ENCODE measurements at regions not wholly inside any gene's neighbourhood (a gene's known extent, or its start where the extent isn't known, plus 50 kb on each side); places are given as distances from the start of the nearest gene placed in this dataset.

- H3K36me3 ChIP-seq (ENCODE audit: control insufficient read depth, insufficient read depth, low read length): no peaks in the 10 kb centered on the region
- intact Hi-C loops (cut with micrococcal nuclease) (no loop called here), in situ Hi-C loops (cut with MboI) (no loop called here)
- WGBS (ENCODE audit: insufficient coverage, low coverage, missing lambda C conversion rate): 82% methylated on average over 5 of the region's 6 CpGs
- FAIRE-seq (no peak), ATAC-seq (no peak), DNase-seq (ENCODE audit: extremely low read depth in 1 of 4, low spot score in 3 of 4) (no peak)
- H3K9ac ChIP-seq (ENCODE audit: insufficient read depth in 1 of 2, low read depth in 2 of 2, low read length in 2 of 2): no peak overlapping the region
- no peaks in the 10 kb centered on the region for H3K79me2 ChIP-seq (ENCODE audit: control insufficient read depth, insufficient read depth, low read length)
- no peak overlapping the region for H2AFZ ChIP-seq (ENCODE audit: low read depth, low read length)
- H3K9me3 ChIP-seq (replicated peaks; ENCODE audit: control insufficient read depth, insufficient read depth, low read depth, low read length): no peaks in the 10 kb centered on the region
- no peak overlapping the region for H3K4me3 ChIP-seq
- no peaks in the 10 kb centered on the region for H3K4me1 ChIP-seq (replicated peaks in 1 of 2; ENCODE audit: control insufficient read depth in 2 of 2, insufficient read depth in 2 of 2, low read length in 2 of 2)
- H3K4me2 ChIP-seq (ENCODE audit: insufficient read depth, low read length): no peak overlapping the region
- BruUV-seq (replicated peaks): no TSS peak
- H3K27ac ChIP-seq (ENCODE audit: extremely low read depth, low read depth, low read length): no peak overlapping the region
- ChIA-PET CTCF (ENCODE audit: low intra/inter-chr PET ratio) (no interaction called here), POLR2A (no interaction called here)
- no peaks in the 10 kb centered on the region for H4K20me1 ChIP-seq (replicated peaks; ENCODE audit: control insufficient read depth, insufficient read depth, low read length)
- TF ChIP-seq CHD7 (IDR thresholded peaks at IDR 0.05; ENCODE audit: low read depth, low read length) (no peak), ZNF134 (CRISPR knock-in tag; conservative IDR thresholded peaks at IDR 0.05) (no peak), ZNF431 (CRISPR knock-in tag; IDR thresholded peaks at IDR 0.05) (no peak), DNMT1 (IDR thresholded peaks at IDR 0.05) (no peak), NR1H2 (CRISPR knock-in tag; IDR thresholded peaks at IDR 0.05) (no peak), MBD2 (IDR thresholded peaks at IDR 0.05; ENCODE audit: borderline replicate concordance, low read depth) (no peak), SAFB (IDR thresholded peaks at IDR 0.05; ENCODE audit: borderline replicate concordance, low read depth, low read length) (no peak), ZNF175 (CRISPR knock-in tag; IDR thresholded peaks at IDR 0.05; ENCODE audit: low read depth) (no peak)
- no peaks in the 10 kb centered on the region for H3K9me1 ChIP-seq (ENCODE audit: control insufficient read depth, insufficient read depth, low read length)
- no peaks in the 10 kb centered on the region for H3K27me3 ChIP-seq (ENCODE audit: control insufficient read depth in 2 of 2, insufficient read depth in 2 of 2, low read length in 2 of 2)
These were observed 460.4 kb upstream of the RGS6 start for GRCh38 chr14:71471634-71472355.

All from K562 (cell line).